ENCODE measurements at regions not wholly inside any gene's neighbourhood (a gene's known extent, or its start where the extent isn't known, plus 50 kb on each side); places are given as distances from the start of the nearest gene placed in this dataset.

DNA sequence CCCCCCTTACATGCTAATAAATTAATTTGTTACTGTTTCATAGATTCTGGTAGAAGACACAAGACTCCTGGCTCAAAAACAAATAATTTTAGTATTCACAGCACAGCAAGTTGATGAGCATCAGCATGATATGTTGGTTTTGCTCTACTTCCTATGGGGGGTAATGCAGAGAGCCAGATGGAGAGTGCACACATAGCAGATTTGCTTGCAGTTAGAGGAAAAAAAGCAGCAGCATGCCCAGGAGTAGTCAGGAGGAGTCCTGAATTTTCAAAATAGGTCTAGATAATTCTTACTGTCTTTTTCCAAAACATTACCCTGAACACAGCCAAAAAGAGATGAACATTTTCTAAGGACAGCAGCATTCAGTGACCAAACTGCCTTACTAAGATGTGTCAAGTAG is 261.3 kb downstream of the COX7C start:
- DNase-seq (ENCODE audit: low read depth): no peak

DNA sequence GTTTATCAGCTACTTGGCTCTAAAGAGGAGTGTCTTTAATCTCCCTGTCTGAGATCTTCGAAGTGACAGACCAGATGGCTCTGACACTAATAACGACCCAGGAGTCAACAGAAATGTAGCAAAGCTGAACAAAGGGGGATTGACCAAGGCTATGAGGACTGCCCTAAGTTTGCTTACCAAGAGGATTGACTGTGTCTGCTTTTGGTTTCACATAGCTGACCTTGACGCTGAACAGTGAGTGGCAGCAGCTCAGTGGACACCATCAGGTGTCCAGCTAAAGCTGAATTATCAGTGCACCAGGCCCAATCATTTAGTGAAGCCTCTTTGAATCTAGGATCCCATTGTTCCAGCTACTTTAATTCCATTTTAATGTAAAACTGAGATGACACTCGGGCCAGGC is 262.6 kb downstream of the COX7C start:
- no peak for DNase-seq (ENCODE audit: low read depth)

DNA sequence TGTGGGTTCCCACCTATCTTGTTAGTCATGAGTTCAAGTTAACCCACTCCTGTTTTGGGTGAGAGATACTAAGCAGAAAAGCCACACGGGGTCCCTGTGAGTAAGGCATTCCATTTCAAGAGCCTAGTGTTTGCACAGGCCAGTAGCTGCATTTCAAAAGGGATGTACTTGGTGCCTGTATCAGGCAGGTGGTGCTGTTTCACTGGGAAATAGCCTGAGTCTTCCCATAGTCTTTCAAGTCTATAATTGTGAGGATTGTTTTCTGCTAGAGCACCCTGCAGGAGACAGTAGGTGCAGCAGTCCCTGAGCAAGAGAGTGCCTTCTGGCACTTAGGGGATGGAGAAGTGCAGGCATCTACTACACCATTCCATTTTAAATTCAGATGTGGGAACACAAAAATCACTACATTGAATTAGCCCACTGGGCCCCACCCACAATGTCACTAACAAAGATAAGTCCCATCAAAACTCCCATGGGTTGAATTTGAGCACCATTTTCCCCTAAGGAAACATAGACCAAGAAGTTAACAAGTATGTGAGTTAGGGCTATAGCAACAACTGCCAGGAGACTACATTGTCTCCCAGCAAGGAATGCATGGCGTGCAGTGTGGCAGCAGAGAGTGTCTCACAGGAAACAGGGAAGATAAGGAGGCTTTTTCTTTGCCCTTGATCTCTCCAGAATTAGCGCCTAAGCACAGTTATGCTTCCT is 263.2 kb downstream of the COX7C start:
- DNase-seq (ENCODE audit: low read depth): no peak

DNA sequence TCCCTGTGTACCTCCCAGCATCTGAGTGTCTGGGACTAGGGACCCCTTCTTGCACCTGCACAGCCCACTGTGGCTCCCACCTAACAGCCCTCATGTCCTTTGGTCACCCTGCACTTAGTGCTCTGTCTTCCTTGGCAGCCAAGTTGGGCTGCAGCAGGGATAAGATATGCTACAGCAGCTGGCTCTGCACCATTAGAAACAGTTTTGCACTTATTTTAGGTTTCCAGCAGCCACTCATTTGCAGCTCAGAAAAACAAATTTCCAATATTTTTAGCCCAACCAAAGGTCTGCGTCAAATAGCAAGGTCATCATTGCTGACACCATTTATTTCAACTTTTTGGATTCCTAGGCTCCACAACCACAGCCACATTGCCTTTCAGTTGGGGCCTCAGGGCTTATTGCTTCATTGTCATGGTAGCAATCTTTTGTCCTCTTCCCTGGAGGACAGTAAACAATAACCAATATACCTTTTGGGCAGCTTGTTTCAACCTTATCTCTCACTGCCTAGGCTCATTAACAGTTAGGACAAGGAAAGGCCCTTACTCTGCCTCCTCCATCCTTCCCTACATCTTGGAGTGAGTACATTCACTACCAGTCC is 263.9 kb downstream of the COX7C start:
- DNase-seq (ENCODE audit: low read depth): no peak

GRCh38 chr5:86884608-86885007 is 266.9 kb downstream of the COX7C start:
- no peak for DNase-seq (ENCODE audit: low read depth)

DNA sequence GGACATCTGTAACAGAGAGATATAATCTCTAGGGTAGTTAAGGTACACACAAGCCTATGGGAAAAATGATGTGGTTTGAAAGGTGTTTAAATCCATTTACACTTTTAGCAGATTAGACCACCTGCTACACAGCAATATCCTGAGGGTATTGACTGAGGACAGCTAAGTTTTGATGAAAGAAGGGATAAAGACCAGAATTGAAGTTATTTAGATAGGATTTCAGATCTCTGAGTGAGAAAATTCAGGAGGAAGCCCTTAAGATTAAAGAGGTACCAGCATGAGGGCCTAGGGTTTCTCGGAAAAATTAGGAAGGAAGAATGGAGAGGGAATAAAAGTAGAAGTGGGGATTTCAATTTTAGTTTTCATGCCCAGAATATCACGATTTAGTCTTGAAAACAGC is 267.3 kb downstream of the COX7C start:
- DNase-seq (ENCODE audit: low read depth): no peak

- no peak for DNase-seq (ENCODE audit: low read depth)
These were observed 267.9 kb downstream of the COX7C start for GRCh38 chr5:86885489-86886230.

- DNase-seq (ENCODE audit: low read depth): no peak
These were observed 272.6 kb downstream of the COX7C start for GRCh38 chr5:86890375-86890774.

GRCh38 chr5:86894056-86894455 is 276.3 kb downstream of the COX7C start:
- no peak for DNase-seq (ENCODE audit: low read depth)

DNA sequence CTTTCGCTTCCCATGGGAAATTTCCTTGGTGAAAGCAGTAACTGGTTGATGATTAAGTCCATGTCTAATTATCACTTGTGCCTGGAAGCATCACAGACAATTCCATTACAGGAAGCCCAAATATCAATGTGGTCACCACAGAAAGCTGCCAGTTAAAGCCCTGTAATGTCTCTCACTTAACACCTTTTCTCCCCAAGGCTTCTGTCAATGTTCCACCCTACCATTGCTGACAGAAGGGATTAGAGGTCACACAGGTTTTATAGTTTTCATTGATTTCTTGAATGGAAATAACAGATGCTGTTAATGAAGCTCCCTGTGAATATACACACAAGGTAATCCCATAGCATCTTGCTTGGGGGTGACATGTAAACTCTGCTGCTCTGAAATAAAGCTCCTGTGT is 279.2 kb downstream of the COX7C start:
- no peak for DNase-seq (ENCODE audit: low read depth)

DNA sequence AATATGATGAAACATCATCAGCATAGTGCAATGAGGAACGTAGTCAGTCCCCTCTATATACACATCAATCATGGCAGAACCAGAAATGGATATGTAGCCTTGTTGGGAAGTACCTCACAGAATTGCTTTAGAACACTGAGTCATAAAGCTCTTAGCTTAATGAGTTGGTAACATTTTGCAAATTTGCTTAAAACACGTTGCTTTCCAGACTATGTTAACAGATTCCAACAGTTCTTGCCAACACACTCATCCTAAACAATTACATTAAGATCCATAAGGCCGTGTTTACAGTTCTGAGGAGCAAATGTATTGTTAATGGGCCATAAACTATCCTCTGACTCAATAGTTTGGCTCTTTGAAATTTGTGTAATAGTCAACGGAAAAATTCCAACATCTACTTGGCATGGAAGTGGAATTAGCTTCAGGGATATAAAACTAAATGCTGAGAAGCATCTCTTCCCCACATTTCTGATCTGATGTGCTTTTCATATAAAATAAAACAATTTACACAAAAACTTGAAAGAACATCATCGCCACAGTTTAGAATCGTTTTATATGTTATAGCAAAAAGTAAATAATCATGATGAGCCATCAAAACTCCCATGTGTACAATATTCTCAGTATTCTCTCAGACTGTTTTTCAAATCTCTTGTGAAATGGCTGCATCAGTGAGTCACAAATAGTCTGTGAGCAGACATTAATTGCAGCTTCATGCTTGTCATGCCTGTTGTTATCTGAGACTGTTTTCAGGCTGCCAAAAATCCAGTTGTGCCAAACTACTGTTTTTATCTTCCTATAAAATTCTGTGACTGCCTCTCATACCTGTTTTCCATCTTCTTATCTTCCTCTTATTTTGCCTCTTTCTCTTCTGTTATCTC is 291.9 kb downstream of the COX7C start:
- DNase-seq (ENCODE audit: low read depth): no peak

GRCh38 chr5:86917117-86917579 is 299.4 kb downstream of the COX7C start:
- DNase-seq (ENCODE audit: low read depth): no peak

DNA sequence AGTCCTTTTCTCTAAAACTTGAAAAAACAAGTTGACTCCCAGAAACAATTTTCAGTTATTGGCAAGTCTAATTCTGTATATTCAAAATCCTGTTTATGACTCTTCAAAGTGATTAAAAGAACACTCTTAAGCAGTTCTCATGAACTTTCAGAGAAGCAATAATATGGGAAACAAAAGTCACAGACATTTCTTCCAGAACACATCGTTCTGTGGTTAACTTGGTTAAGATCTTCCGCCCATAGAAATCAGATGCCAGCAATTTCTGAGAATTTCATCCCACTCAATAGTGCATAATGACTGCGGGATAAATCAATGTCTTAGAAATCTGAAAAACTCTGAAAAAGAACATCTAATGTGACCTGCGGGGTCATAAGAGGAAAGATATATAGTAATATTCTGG is 300.5 kb downstream of the COX7C start:
- no peak for DNase-seq (ENCODE audit: low read depth)

GRCh38 chr5:86926033-86926432 is 308.3 kb downstream of the COX7C start:
- DNase-seq (ENCODE audit: low read depth): no peak

DNA sequence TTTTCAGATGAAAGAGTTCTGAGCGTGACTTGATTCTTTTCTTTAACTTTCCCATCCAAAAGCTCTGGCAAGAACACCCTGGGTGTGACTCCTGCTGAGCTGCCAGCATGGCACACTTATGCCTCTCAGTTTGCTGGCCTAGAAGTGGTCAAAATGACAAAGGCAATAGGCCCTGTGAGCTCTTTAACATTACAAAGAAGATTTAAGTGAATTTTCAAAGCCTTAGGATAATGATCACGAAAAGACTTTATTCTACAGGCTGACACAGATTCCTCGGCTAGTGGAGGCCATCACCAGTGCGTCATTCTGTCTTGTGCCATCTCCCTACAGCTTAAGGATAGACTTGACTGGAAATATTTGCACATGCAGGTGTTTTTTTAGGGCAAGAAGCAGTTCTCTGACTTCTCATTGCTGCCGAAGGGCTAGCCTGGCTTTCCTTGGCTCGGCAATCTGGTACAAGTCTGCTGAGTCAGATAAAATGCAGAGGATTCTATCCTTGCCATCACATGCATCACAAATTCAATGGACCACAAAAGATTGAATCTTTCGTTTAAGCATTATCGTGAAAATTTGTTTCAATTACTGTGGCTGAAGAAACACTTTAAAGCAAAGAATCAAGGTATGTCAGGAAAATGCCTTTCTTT is 311.5 kb downstream of the COX7C start:
- DNase-seq (ENCODE audit: low read depth): no peak

DNA sequence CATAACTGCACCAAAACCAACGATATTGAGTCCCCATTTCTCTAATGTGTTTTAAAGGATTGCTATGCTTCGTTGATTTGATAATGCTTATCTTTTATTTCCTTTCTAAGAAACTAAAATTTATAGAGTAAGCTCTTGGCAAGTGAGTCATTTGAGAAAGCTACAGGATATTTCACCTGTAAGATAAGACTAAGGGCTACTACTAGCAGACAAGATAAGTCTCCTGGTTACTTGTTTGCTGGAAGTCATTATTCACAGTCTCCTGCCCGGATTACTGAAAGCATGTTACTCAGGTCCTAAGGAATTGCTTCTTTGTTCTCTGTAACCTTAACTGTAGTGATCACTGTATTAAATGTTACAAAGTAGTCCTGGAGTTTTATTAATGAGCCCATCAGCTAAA is 315.9 kb upstream of the RASA1 start:
- no peak for DNase-seq (ENCODE audit: low read depth)

DNA sequence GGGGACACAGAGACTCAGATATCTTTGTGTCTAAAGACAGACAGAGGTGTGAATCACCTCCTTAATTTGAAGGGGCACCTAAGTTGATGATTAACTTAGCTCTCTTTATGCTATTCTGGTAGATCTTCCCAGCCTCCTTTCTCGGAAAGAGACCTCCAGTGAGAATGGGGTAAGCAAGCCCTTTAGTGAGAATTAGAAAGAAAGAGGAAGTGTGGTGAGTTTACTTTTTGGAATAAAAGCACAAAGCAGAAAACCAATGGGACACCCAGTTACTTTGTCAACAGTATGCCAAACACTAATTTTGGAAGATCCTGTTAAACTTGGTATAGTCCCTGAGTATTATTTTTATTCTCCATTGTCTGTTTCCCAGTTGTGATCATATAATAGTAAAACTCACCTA is 302.8 kb upstream of the RASA1 start:
- no peak for DNase-seq (ENCODE audit: low read depth)

DNA sequence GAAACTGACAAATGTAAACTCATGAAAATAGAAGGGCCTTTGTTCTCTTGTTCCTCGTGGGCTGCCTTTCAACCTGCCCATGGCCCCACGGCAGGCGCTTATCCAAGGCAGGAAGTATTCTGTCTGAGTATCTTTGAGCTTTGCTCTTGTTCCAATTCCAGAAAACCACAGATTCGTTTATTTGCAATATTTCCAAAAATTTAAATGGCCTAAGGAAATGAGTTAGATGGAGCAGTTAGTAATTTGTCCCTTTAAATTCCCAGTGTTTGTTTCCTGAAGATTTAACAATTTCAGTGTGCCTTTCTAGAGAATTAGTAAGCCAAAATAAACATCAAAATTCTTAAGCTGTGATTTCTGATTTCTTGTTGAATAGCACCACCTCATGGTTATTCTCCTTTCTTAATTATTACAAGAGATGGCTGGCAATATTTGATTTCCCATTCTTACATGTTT is 299.4 kb upstream of the RASA1 start:
- no peak for DNase-seq (ENCODE audit: low read depth)

DNA sequence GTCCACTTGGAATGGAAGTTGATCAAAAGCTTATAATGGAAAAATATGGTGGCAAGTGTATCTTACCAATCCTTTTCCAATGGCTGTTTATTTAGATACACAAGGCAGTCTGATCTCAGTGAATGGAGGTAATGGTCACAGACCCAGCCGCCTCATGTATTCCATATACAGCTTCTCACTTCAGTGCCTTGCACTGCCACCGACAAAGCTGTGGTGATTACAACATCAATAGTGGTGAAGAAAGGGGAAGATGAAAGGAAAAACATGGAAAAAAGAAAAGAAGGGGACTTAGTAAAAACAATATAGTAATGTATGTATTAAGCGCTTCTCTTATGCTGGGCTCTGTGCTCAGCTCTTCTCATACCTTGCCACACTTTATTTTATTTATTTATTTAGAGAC is 297.3 kb upstream of the RASA1 start:
- DNase-seq (ENCODE audit: low read depth): no peak

- no peak for DNase-seq (ENCODE audit: low read depth)
These were observed 296.6 kb upstream of the RASA1 start for GRCh38 chr5:86971034-86971571.

DNA sequence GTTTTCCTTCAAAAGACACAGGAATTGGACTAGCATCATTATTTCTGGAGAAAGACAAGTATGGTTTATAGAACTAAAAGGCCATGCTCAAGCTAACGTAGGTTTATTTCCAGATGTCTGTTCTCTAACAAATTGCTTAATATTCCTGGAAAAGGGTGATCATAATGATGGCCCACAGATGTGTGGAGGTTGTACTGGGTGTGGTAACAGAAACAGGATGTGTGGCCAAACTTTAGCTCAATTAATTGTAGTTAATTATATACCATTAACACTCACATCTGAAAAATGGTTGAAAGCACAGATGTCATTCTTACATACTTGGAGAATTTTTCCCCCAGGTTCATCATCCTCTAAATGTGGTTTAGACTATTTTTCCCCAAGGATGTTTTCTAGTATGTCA is 292.7 kb upstream of the RASA1 start:
- no peak for DNase-seq (ENCODE audit: low read depth)

All from T-helper 22 cell (primary cell).